SH-SY5Y (cell line): ENCODE measurements at regions not wholly inside any gene's neighbourhood (a gene's known extent, or its start where the extent isn't known, plus 50 kb on each side); places are given as distances from the start of the nearest gene placed in this dataset.

Source experiments
- GATA2 ChIP-seq: IDR thresholded peaks from 2 replicates; pipeline ENCODE4 v1.6.1; 2011; ENCODE audit warnings: mild to moderate bottlenecking, low read depth, low read length
- GATA3 ChIP-seq: IDR thresholded peaks from 2 replicates; pipeline ENCODE4 v1.6.1; 2011; ENCODE audit warnings: low read depth, mild to moderate bottlenecking, low read length, moderate library complexity

- TF ChIP-seq GATA3 (no peak), GATA2 (no peak)
Observed at GRCh38 chr6:43951063-43951755, 176.0 kb downstream of the MRPL14 start.
